EH (cell line): ENCODE measurements at regions not wholly inside any gene's neighbourhood (a gene's known extent, or its start where the extent isn't known, plus 50 kb on each side); places are given as distances from the start of the nearest gene placed in this dataset.
"Not testable (repeated sequence)": the region's sequence is repeated elsewhere in the genome, so short reads cannot be mapped to it uniquely, and the experiment has no call there.

ENCODE experiments used
- DNase-seq: peaks from one replicate; pipeline ENCODE4 v3.0.0-alpha.2; 2015; ENCODE audit warnings: low read depth

DNA sequence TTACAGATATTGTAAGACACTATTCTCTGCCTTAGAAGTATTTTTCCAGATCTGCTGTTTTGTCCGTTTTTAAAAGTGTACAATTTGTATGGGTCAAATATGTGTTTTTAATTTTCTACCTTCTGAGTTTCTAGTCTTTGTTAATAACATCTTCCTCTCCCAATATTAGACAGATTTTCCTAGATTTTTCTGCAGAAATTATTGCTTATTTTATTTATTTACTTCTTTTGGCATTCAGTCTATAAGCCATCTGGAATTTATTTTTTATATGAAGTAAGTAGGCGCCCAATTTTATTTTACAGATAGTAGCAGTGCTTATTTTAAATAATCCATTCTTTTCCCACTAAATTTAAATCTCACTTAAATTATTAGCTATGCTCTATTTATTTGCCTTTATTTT is 103.1 kb upstream of the PLEKHG1 start:
- DNase-seq: no peak

DNA sequence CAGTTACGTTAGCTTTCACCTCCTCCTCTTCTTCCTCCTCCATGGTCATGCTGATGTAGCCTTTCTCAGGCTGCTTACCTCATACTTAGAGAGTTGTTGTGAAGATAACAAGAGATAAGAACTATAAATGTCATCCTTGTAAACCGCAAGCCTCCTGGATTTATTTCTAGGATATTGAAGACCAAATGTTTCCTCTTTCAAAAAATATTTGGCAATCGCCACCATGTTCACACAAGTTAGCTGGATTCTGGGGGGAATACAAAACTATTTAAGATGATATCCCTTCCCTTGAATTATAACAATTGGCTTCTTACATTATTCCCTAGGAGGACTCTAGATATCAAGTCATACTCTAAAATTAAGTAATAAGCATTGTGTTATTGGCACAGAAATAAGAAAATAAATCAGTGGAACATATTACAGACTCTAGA is 99.8 kb upstream of the PLEKHG1 start:
- DNase-seq: no peak

DNA sequence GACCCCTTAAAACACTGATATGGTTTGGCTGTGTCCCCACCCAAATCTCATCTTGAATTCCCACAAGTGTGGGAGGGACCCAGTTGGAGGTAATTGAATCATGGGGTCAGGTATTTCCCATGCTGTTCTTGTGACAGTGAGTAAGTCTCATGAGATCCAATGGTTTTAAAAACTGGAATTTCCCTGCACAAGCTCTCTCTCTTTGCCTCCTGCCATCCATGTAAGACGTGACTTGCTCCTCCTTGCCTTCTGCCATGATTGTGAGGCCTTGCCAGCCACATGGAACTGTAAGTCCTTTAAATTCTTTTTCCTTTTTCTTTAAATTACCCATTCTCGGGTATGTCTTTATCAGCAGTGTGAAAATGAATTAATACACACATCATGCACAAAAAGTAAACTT is 99.1 kb upstream of the PLEKHG1 start:
- not testable (repeated sequence) for DNase-seq

GRCh38 chr6:150503041-150503440 is 96.6 kb upstream of the PLEKHG1 start:
- DNase-seq: no peak

GRCh38 chr6:150503586-150504339 is 95.9 kb upstream of the PLEKHG1 start:
- DNase-seq: no peak

GRCh38 chr6:150507361-150507760 is 92.3 kb upstream of the PLEKHG1 start:
- DNase-seq: not testable (repeated sequence)

- DNase-seq: no peak
Measured at GRCh38 chr6:150510576-150510975, 89.1 kb upstream of the PLEKHG1 start.

GRCh38 chr6:150511313-150511712 is 88.4 kb upstream of the PLEKHG1 start:
- no peak for DNase-seq

DNA sequence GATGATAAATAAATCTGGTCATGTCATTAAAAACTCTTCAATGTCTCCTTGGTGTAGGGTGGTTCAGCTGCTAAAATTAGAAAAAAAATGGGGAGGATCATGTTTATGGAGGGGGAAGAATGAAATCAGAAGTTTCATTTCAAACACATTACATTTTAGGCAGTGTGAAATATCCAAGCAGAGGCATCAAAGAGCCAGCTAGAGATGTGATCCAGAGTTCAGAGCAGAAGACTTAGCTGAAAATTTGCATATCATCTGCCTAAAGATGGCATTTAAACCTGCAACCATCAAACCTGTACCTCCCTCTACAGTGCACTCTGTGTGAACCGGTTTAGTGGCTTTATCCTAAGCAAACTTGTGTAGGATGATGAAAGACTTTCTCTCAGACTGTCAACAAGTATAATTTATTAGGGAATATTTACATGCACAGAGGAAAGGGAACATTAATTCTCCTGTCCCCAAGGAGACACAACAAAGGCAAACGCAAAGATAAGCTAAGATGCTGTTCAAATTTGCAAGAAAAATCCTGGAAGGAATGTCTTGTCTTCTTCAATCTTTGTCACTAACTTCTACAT is 84.8 kb upstream of the PLEKHG1 start:
- DNase-seq: no peak

- DNase-seq: no peak
Measured at GRCh38 chr6:150516199-150516598, 83.5 kb upstream of the PLEKHG1 start.

DNA sequence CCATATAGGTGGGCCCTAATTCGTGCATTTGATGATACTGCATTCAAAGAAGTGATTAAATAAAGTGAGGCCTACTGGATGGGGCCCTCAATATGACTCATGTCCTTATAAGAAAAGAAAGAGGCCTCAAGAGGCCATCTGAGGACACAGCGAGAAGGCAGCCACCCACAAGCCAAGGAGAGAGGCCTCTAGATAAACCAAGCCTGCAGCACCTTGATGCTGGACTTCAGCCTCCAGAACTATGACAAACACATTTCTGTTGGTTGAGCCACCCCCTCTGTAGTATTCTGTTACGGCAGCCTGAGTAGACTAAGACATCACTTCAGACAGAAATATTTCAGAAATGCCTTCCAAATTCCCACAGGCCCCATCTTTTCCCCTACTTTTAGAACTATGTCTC is 82.5 kb upstream of the PLEKHG1 start:
- DNase-seq: no peak

DNA sequence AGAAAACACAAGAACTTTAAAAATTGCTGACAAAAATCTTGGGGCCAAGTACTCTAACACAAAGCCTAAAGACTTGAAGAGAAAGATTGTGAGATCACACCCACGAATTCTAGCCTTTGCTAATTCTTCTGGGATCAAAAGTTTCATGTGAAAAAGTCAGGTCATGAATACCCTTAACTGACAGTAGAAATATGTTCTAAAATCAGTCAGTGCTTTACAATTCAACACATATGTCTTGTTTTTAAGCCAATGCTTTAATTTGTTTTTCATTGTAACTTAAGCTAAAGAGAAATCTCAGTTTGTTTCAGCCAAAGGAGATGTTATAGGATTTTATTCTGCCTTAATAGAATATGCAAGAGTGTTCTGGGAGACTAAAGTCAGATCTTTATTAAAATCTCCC is 78.2 kb upstream of the PLEKHG1 start:
- DNase-seq: no peak

DNA sequence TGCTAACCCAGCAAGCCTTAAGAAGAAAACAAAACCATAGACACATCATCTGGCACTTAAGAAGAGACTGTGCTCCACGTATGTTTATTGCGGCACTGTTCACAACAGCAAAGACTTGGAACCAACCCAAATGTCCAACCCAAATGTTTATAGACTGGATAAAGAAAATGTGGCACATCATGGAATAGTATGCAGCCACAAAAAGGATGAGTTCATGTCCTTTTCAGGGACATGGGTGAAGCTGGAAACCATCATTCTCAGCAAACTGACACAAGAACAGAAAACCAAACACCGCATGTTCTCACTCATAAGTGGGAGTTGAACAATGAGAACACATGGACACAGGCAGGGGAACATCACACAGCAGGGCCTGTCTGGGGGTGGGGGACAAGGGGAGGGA is 76.5 kb upstream of the PLEKHG1 start:
- not testable (repeated sequence) for DNase-seq

GRCh38 chr6:150525300-150525699 is 74.4 kb upstream of the PLEKHG1 start:
- no peak for DNase-seq

DNA sequence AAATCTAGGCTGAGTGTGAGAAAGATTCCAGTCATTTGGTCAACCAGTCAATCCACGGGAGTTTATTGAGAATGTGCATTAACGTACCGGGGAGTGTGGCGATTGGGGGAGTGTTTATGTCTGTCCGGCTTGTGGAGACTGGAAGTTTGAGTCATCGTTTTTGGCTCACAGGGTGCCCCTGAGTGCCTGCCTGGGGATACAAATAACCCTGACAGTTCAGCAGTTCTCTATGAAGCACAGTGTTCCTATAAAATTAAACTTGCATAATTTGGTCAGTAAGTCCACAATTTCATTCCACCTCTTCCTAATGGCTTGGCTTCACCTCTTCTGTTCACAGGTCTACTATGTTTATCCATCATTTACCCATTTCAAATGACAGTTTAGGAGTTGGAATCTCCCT is 72.6 kb upstream of the PLEKHG1 start:
- peak; percentile 49 for DNase-seq

GRCh38 chr6:150528648-150529285 is 70.9 kb upstream of the PLEKHG1 start:
- DNase-seq: peak; percentile 51

- DNase-seq: no peak
Measured at GRCh38 chr6:150529646-150530045, 70.0 kb upstream of the PLEKHG1 start.

DNA sequence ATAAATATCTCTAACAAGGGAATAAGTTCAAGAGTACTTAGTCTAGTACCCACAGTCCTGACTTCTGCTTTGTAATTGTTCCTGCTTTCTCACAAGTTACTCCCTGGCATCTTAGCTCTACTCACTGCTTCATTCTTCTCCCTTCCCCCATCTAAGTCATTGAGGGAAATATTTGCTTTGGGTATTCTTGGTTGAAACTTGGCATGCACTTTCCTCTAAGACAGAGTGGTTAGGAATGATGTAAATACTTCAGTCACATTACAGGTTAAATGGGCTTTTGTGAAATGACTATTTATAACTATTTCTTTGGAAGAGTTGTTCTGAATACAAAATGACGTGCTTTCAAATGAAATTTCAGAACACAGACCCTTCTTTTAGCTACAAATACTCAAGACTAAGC is 67.7 kb upstream of the PLEKHG1 start:
- no peak for DNase-seq

DNA sequence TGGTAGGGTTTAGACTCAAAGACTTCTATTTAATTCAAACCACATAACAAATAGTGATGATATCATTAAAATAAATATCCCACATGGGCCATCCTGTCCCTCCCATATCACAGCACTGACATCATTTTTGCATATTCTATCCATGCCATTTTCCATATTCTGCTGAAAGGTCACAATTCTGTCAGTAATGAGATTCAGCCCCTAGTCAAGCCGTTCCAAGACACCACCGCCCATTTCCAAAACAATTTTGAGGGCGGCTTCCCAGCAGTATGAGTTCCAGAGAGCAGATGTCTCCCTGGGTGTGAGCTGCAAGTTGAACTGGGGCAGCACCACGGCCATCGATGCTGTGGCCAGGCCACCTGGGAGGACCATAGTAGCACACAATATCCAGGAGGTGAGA is 65.1 kb upstream of the PLEKHG1 start:
- no peak for DNase-seq

DNA sequence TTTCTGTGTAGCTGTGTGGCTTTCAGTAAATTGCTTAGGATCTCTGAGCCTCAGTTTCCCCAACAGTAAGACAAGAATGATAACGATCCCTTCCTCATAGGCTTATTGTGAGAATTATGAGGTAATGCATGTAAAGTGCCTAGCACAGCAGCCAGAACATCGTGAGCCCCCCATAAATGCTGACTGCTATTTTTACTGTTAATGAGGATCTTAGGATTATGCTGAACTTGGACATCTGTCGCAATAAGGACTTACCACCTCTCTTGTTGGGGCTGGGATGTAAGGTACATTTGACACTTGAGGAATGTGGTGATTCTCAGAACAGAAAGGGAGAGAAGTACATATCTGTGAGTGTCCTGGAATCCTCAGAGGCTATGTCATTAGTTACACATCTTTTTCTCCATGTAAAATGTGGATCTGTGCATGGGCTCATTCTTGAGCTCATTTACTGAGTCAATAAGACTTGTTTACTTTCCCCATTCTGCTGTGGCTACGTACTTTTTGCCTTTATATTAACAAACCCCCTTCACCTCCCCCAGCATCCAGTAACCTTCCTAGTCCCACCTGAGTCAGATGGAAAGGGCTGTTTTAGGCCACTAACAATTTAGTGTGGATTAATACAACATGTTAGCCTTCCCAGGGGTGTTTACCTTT is 64.4 kb upstream of the PLEKHG1 start:
- DNase-seq: no peak

DNA sequence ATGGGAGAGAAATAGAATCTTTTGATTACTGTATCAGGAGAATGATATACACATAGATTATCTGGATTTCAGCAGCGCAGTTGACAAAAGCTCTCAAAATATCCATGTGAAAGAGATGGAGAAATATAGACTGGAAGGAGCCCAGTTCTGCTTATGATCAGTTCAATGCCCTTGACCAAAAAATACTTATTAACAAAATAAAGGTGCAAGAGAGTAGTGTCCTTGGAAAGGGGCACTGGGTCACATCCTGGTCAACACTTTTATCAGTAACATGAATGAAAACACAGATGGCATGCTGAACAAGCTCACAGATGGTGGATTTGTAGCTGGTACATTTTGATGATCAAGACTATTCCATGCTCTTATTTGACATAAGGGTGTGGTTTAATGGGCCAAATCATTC is 63.9 kb upstream of the PLEKHG1 start:
- no peak for DNase-seq

DNA sequence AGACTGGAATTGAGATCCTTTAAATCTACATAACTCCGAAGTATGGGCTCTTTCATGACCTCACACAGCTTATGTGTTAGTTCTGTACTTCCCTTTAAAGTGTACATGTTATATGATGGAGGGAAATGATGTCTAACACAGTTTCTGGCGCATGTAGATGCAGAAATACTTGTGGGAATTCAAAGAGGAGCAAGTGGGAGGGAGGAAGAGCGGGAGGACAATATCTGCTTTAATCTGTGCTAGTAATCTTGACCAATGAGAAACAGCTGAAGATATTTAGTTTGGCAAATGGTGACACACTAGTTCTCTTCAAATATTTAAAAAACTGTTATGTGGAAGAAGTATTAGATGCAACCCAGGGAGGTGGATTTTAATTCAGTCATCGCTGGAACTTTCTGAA is 62.9 kb upstream of the PLEKHG1 start:
- DNase-seq: no peak

GRCh38 chr6:150537491-150537890 is 62.2 kb upstream of the PLEKHG1 start:
- no peak for DNase-seq
